Activated CD8-positive, alpha-beta memory T cell treated with anti-CD3 and anti-CD28 coated beads for 36 hours (primary cell): ENCODE measurements at regions not wholly inside any gene's neighbourhood (a gene's known extent, or its start where the extent isn't known, plus 50 kb on each side); places are given as distances from the start of the nearest gene placed in this dataset.
"Not testable (repeated sequence)": the region's sequence is repeated elsewhere in the genome, so short reads cannot be mapped to it uniquely, and the experiment has no call there.

ENCODE experiments used
- CTCF ChIA-PET: fragments of 350-600 bp; sonication (Branson Sonifier 250); formaldehyde crosslinking; loops from one replicate; lab custom pipeline; 2021; ENCODE audit warnings: antibody characterized with exemption; lab: Charles Lee
- POLR2A ChIA-PET: fragments of 350-600 bp; sonication (Branson Sonifier 250); formaldehyde crosslinking; loops from one replicate; lab custom pipeline; 2021; ENCODE audit warnings: antibody characterized with exemption; lab: Charles Lee

DNA sequence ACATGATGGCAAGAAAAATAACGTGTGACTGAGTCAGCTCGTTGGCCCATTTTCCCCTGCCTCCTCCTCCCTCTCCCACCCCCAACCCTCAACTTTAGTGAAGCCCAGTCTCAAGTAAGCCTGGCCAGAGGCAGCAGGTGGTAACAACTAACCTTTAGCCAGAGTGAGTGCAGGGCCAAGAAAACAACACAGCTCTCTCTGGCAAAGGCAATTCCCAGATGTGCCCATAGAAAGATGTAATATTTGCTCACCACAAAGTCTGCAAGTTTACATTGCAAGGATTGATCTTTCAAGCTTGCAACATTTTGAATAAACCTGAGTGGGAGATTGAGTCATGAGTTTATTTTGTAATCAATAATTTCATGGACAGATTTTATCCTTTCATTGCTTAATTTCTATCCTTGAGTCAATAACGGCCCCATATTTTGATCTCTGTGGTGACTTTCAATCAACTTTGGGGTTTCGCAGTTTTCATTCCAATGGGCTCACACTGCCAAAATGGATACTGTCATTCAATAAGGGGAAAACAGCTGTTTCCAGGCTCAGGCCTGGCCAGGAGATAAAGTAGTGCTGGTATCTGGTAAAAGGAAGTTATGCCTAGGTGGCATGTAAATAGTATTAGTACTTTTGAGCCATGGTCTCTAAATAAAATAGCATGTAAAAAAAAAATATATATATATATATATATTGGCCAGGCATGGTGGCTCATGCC lies 130.7 kb upstream of the TMEM164 start:
- CTCF ChIA-PET = interaction anchor here (0.9 kb wide), 1 partner anchor 15 kb away, joined by 3 read pairs; no protein-coding TSS in a partner anchor

DNA sequence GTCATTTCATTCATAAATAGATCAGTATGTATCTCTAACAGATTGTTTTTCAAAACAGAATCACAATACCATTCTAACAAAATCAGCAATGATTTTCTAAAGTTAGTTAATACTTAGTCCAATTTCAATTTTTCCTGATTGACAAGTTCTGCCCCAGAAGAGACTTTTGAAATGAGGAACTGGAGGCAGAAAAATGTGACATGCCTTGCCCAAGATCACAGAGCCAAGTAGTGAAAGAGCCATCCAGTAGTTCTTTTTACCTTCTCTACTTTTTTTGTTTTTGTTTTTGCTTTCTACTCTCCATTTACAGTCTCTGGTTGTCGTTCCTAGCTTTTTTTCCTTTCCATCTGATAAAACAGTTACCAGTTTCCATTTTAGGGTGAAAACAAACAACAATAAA lies 129.3 kb upstream of the TMEM164 start:
- CTCF ChIA-PET = no interaction called here

More for the DNA sequence above, 130.7 kb upstream of the TMEM164 start:
- POLR2A ChIA-PET = no interaction called here

DNA sequence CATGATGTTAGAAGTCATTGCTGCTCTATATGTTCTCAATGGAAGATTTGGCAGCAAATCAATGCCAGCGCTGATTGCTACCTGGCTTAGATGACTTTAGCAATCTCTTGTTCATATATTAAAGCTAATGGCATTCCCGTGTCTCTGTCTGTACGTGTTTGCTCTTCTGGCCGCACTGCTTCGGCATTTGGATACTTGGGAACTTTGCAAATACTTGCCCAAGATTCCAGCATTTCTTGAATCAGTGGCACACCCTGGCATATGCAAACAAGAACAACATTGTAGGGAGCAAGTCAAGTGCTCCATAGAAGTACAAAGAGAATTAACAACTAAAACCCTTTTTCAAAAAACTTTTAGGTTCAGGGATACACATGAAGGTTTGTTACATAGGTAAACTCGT lies 128.9 kb upstream of the TMEM164 start:
- CTCF ChIA-PET = no interaction called here
- POLR2A ChIA-PET = no interaction called here

More for the DNA sequence above, 129.3 kb upstream of the TMEM164 start:
- POLR2A ChIA-PET = no interaction called here

GRCh38 chrX:109874548-109874947 lies 128.4 kb upstream of the TMEM164 start:
- CTCF ChIA-PET = no interaction called here
- POLR2A ChIA-PET = no interaction called here

DNA sequence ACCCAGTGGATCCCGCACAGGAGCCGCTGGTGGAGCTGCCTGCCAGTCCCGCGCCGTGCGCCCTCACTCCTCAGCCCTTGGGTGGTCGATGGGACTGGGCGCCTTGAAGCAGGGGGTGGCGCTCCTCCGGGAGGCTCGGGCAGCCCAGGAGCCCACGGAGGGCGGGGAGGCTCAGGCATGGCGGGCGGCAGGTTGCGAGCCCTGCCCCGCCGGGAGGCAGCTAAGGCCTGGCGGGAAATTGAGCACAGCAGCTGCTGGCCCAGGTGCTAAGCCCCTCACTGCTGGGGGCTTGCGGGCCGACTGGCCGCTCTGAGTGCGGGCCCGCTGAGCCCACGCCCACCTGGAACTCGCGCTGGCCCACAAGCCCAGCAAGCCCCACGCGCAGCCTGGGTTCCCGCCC lies 127.1 kb upstream of the TMEM164 start:
- CTCF ChIA-PET = no interaction called here
- POLR2A ChIA-PET = no interaction called here

DNA sequence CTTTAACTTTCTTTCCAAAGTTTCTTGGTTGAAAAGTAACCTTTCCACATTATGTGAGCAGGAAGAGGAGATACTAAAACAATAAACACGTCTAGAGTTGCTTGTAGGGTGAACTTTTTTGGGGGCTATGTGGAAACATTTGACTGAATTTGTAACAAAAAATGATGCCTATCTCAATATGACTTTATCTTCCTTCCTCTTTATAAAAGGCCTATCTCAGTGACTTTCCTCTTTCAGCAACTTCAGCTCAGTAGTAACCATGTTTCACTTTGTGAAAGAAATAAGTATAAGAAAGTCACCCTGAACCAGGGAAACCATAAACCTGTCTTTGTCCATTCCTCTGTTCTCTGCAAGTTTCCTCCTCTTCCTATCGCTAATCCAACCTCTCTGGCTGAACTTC lies 124.7 kb upstream of the TMEM164 start:
- ChIA-PET POLR2A (no interaction called here), CTCF (no interaction called here)

GRCh38 chrX:109879991-109880390 lies 122.9 kb upstream of the TMEM164 start:
- CTCF ChIA-PET = no interaction called here
- POLR2A ChIA-PET = no interaction called here

- ChIA-PET POLR2A (no interaction called here), CTCF (no interaction called here)
These were observed 122.3 kb upstream of the TMEM164 start for GRCh38 chrX:109880629-109881028.

GRCh38 chrX:109886122-109886761 lies 116.7 kb upstream of the TMEM164 start:
- CTCF ChIA-PET = interaction anchor here (0.8 kb wide), 1 partner anchor 401 kb away, joined by 3 read pairs; no protein-coding TSS in a partner anchor
- POLR2A ChIA-PET = no interaction called here

GRCh38 chrX:109889289-109890006 lies 113.5 kb upstream of the TMEM164 start:
- POLR2A ChIA-PET = no interaction called here

GRCh38 chrX:109890300-109890699 lies 112.6 kb upstream of the TMEM164 start:
- ChIA-PET CTCF (interaction anchor here (0.6 to 2.2 kb wide), 4 partner anchors 154 to 405 kb away, joined by 4 to 10 read pairs (median 6); no protein-coding TSS in a partner anchor), POLR2A (no interaction called here)

More at GRCh38 chrX:109889289-109890006, 113.5 kb upstream of the TMEM164 start:
- CTCF ChIA-PET = no interaction called here

GRCh38 chrX:109890910-109891502 lies 111.9 kb upstream of the TMEM164 start:
- CTCF ChIA-PET = interaction anchor here (0.6 to 2.2 kb wide), 4 partner anchors 153 to 405 kb away, joined by 4 to 10 read pairs (median 6); no protein-coding TSS in a partner anchor

DNA sequence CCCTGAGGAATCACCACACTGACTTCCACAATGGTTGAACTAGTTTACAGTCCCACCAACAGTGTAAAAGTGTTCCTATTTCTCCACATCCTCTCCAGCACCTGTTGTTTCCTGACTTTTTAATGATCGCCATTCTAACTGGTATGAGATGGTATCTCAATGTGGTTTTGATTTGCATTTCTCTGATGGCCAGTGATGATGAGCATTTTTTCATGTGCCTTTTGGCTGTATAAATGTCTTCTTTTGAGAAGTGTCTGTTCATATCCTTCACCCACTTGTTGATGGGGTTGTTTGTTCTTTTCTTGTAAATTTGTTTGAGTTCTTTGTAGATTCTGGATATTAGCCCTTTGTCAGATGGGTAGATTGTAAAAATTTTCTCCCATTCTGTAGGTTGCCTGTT lies 106.9 kb upstream of the TMEM164 start:
- POLR2A ChIA-PET, CTCF ChIA-PET: not testable (repeated sequence)

More at GRCh38 chrX:109890910-109891502, 111.9 kb upstream of the TMEM164 start:
- POLR2A ChIA-PET = no interaction called here

GRCh38 chrX:109902665-109903064 lies 100.2 kb upstream of the TMEM164 start:
- POLR2A ChIA-PET = no interaction called here
- CTCF ChIA-PET = no interaction called here

DNA sequence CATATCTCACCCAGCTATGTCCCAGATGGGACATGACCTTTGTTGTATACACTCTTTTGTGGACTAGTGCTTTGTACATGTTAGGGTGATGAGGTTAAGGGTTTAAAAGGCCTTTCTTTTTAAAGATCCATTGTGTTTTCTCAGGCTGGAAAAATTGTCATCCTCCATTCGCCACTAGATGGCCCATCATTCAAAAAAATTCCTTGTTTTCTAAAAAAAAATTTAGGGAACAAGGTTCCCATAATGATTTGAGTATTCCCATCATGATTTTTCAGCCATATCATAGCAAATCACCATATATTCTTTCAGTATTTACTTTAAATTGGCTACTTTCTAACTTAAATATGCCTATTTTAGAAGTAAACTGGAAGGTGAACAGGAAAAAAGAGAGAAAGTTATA lies 91.9 kb upstream of the TMEM164 start:
- CTCF ChIA-PET = no interaction called here
- POLR2A ChIA-PET = no interaction called here

- CTCF ChIA-PET, POLR2A ChIA-PET: not testable (repeated sequence)
These were observed 89.9 kb upstream of the TMEM164 start for GRCh38 chrX:109912993-109913392.

GRCh38 chrX:109914114-109914849 lies 88.6 kb upstream of the TMEM164 start:
- POLR2A ChIA-PET = no interaction called here
- CTCF ChIA-PET = no interaction called here

DNA sequence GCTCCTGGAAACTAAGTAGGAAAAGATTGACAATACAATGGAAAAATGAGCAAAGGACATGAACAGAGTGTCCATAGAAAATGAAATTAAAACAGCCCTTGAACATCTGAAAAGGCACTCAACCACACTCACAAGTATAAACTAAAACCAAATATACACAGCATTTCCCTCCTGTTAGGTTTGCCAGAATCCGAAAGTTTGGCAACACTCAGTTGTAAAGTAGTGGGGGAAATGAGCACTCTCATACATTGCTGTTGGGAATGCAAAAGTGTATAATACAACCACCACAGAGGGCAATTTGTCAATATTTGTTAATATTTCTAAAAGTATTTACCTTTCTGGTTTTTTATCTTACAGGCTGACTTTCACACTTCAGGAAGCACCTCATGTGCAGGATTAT lies 84.2 kb upstream of the TMEM164 start:
- CTCF ChIA-PET = no interaction called here
- POLR2A ChIA-PET = no interaction called here

DNA sequence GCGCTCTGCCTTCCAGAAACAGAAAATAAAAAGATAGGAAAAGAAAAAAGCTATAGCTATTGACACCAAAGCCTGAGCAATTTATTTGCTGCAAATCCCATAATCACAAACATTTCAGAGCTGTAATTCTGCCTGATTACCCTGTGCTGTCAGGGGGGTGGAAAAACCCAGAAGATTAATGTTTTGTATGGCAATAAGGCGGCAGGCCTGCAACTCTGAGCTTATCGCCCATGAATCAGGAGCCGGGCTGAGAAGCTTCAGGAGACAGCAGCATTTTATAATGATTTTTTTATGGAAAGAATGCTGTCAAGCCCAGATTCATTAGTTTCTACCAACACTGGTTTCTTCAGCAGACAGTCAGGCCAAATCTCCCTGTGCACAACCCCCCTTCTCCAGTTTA lies 82.6 kb upstream of the TMEM164 start:
- CTCF ChIA-PET = no interaction called here
- POLR2A ChIA-PET = no interaction called here
